ENCODE measurements at regions not wholly inside any gene's neighbourhood (a gene's known extent, or its start where the extent isn't known, plus 50 kb on each side); places are given as distances from the start of the nearest gene placed in this dataset.

DNA sequence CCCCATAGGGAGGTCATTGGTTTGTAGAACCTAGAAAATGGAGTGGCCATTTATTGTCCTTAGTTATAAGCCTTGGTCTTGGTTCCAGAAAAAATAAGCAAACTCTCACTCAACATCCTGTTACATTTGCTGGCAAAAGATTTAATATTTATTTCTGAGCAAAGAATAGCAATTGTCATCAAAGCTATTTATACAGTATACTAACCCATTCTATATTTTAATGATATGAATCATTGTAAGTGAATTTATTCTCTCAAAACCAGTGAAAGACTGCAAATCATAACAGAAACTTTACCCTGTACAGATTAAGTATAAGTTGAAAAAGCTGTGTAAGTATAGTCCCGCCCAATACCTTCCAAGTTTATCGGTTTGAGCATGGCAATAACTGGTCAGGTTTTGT, 364.4 kb downstream of the CD109 start:
- WGBS, result 98% methylated on average over 2 of the region's 2 CpGs
- no peaks in the 10 kb centered on the region for H3K36me3 ChIP-seq
- H3K27me3 ChIP-seq (replicated peaks; ENCODE audit: insufficient read depth), result no peaks in the 10 kb centered on the region
- H3K4me3 ChIP-seq, result no peak overlapping the region
- DNase-seq (ENCODE audit: low spot score), result no peak
- TF ChIP-seq POLR2A (IDR thresholded peaks at IDR 0.05) (no peak), POLR2AphosphoS5 (IDR thresholded peaks at IDR 0.05) (no peak)
- TF ChIP-seq, protein P1, sequence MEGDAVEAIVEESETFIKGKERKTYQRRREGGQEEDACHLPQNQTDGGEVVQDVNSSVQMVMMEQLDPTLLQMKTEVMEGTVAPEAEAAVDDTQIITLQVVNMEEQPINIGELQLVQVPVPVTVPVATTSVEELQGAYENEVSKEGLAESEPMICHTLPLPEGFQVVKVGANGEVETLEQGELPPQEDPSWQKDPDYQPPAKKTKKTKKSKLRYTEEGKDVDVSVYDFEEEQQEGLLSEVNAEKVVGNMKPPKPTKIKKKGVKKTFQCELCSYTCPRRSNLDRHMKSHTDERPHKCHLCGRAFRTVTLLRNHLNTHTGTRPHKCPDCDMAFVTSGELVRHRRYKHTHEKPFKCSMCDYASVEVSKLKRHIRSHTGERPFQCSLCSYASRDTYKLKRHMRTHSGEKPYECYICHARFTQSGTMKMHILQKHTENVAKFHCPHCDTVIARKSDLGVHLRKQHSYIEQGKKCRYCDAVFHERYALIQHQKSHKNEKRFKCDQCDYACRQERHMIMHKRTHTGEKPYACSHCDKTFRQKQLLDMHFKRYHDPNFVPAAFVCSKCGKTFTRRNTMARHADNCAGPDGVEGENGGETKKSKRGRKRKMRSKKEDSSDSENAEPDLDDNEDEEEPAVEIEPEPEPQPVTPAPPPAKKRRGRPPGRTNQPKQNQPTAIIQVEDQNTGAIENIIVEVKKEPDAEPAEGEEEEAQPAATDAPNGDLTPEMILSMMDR (IDR thresholded peaks at IDR 0.05), result no peak
- intact Hi-C loops (cut with DNase I), result no loop called here
- H3K27ac ChIP-seq, result no peak overlapping the region
- H3K4me1 ChIP-seq (replicated peaks), result no peaks in the 10 kb centered on the region
- H3K9me3 ChIP-seq, result no peaks in the 10 kb centered on the region

DNA sequence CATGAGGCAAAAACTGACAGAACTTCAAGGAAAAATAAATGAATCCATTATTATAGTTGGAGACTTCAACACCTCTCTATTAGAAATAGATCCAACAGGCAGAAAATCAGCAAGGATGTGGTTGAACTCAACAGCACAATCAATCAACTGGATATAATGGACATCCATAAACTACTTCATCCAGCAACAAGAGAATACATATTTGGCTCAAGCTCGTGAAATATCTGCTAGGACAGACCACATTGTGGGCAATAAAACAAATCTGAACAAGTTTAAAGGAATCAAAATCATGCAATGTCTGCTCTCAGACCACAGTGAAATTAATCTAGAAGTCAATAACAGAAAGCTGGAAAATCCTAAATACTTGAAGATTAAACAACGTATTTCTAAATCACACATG, 362.6 kb downstream of the CD109 start:
- DNase-seq (ENCODE audit: low spot score), result no peak
- Histone ChIP-seq H3K9me3 (no peaks in the 10 kb centered on the region), H3K36me3 (no peaks in the 10 kb centered on the region), H3K27ac (no peak overlapping the region), H3K4me1 (replicated peaks) (no peaks in the 10 kb centered on the region), H3K4me3 (no peak overlapping the region), H3K27me3 (replicated peaks; ENCODE audit: insufficient read depth) (no peaks in the 10 kb centered on the region)
- whole genome bisulfite sequencing, result 55% methylated on average over 2 of the region's 2 CpGs
- TF ChIP-seq POLR2AphosphoS5 (IDR thresholded peaks at IDR 0.05) (no peak), POLR2A (IDR thresholded peaks at IDR 0.05) (no peak)
- TF ChIP-seq, protein P1 (IDR thresholded peaks at IDR 0.05), result no peak
- intact Hi-C loops (cut with DNase I), result no loop called here

DNA sequence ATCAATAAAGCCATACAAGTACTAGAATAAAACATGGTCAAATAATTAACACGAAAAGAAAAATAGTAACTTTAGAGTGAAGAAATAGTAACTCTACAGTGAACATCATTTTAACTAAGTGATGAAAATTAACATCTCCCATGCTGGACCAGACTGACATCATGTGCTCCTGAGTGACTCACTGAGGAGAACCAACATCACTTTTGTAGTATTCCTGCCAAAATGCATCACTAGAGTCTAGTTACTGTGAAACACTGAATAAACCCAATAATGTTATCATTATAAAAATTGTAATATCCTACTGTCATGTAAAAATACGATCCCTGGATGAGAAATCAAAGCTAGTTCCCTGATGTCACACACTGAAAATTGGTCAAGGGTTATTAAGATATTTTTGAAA, 361.3 kb downstream of the CD109 start:
- intact Hi-C loops (cut with DNase I), result no loop called here
- no peak for DNase-seq (ENCODE audit: low spot score)
- no peaks in the 10 kb centered on the region for H3K4me1 ChIP-seq (replicated peaks)
- H3K27me3 ChIP-seq (replicated peaks; ENCODE audit: insufficient read depth), result no peaks in the 10 kb centered on the region
- H3K27ac ChIP-seq, result no peak overlapping the region
- TF ChIP-seq, protein P1 (IDR thresholded peaks at IDR 0.05), result no peak
- H3K4me3 ChIP-seq, result no peak overlapping the region
- no peaks in the 10 kb centered on the region for H3K9me3 ChIP-seq
- H3K36me3 ChIP-seq, result no peaks in the 10 kb centered on the region
- 90% methylated on average over 2 of the region's 2 CpGs for WGBS

DNA sequence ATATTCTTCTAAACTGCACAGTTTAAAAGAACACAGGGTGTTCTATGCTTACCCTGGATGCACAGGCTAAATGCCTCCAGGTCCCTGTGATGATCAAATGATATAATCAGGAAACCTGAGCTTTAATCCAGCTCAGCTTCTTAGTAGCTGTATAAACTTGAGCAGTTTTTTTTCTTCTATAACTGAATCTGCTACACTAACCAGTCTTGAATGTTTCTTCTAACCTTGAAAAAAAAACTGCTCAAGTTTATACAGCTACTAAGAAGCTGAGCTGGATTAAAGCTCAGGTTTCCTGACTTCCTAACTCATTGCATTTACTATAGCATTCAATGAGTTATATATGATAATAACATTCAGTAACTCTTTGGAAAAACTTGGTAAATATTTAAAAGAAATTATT, 358.2 kb downstream of the CD109 start:
- DNase-seq (ENCODE audit: low spot score), result no peak
- TF ChIP-seq POLR2A (IDR thresholded peaks at IDR 0.05), result no peak
- no peak for TF ChIP-seq POLR2AphosphoS5 (IDR thresholded peaks at IDR 0.05)
- TF ChIP-seq, protein P1 (IDR thresholded peaks at IDR 0.05), result no peak

DNA sequence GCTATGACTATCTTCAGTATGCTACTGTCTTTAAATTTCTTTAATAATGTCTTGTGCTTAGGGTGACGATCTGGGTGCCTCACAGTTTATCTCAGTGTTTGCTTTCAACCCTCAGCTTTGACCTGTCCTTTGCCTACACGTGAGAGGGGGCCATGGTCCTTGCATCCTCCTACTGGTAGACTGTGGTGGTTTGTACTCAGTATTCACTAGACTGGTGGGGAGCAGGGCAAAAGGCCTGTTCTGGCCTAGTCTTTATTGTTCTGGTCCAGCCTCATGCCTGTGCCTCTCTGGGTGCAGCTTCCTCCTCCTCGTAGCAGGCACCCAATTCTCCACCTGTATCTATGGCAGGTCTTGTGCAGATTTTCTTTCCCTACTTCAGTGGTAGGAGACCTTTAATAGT, 354.9 kb downstream of the CD109 start:
- Histone ChIP-seq H3K27ac (no peak overlapping the region), H3K27me3 (replicated peaks; ENCODE audit: insufficient read depth) (no peaks in the 10 kb centered on the region), H3K36me3 (no peaks in the 10 kb centered on the region), H3K4me1 (replicated peaks) (no peaks in the 10 kb centered on the region), H3K4me3 (no peak overlapping the region), H3K9me3 (no peaks in the 10 kb centered on the region)
- DNase-seq (ENCODE audit: low spot score), result no peak
- TF ChIP-seq POLR2A (IDR thresholded peaks at IDR 0.05), result no peak
- no peak for TF ChIP-seq POLR2AphosphoS5 (IDR thresholded peaks at IDR 0.05)
- TF ChIP-seq, protein P1 (IDR thresholded peaks at IDR 0.05), result no peak
- WGBS, result 75% methylated on average over 3 of the region's 3 CpGs
- intact Hi-C loops (cut with DNase I), result no loop called here

More for the DNA sequence above, 358.2 kb downstream of the CD109 start:
- Histone ChIP-seq H3K4me3 (no peak overlapping the region), H3K27ac (no peak overlapping the region), H3K27me3 (replicated peaks; ENCODE audit: insufficient read depth) (no peaks in the 10 kb centered on the region), H3K9me3 (no peaks in the 10 kb centered on the region), H3K36me3 (no peaks in the 10 kb centered on the region), H3K4me1 (replicated peaks) (no peaks in the 10 kb centered on the region)
- intact Hi-C loops (cut with DNase I), result no loop called here
